Nephron (organoid): ENCODE measurements at regions not wholly inside any gene's neighbourhood (a gene's known extent, or its start where the extent isn't known, plus 50 kb on each side); places are given as distances from the start of the nearest gene placed in this dataset.

Source experiments
- H3K27ac Mint-ChIP-seq, 3 experiments: 2 replicates each; pipeline ENCODE4 v1.8.0; 2020; ENCODE audit warnings: mixed read lengths in 3 of 3, mild to moderate bottlenecking in 2 of 3, moderate library complexity in 1 of 3
- H3K27me3 Mint-ChIP-seq: 2 replicates; pipeline ENCODE4 v1.8.0; 2021; ENCODE audit warnings: low read depth, mild to moderate bottlenecking, moderate library complexity, mixed read lengths
- H3K36me3 Mint-ChIP-seq: 2 replicates; pipeline ENCODE4 v1.8.0; 2020; ENCODE audit warnings: low read depth, mixed read lengths
- H3K4me1 Mint-ChIP-seq: 2 replicates; pipeline ENCODE4 v1.8.0; 2020; ENCODE audit warnings: mixed read lengths
- H3K4me3 Mint-ChIP-seq, 3 experiments: 2 replicates each; pipeline ENCODE4 v1.8.0; 2020; ENCODE audit warnings: mild to moderate bottlenecking in 3 of 3, mixed read lengths in 3 of 3, moderate library complexity in 2 of 3
- H3K9me3 Mint-ChIP-seq: 2 replicates; pipeline ENCODE4 v1.8.0; 2020; ENCODE audit warnings: mixed read lengths
- TF ChIP-seq, protein P1 (sequence below), 3 experiments: fragments of 200-600 bp; sonication (generic); IDR thresholded peaks; one replicate each; pipeline ENCODE4 v1.5.0; 2021; ENCODE audit warnings: antibody characterized with exemption in 3 of 3; ENCODE audit not compliant: unreplicated experiment in 3 of 3

- H3K9me3 Mint-ChIP-seq, result peaks cover 2% of the 10 kb centered on the region
- H3K27ac Mint-ChIP-seq, result no peak overlapping the region
- H3K36me3 Mint-ChIP-seq, result no peaks in the 10 kb centered on the region
- no peaks in the 10 kb centered on the region for H3K27me3 Mint-ChIP-seq
- TF ChIP-seq, protein P1, sequence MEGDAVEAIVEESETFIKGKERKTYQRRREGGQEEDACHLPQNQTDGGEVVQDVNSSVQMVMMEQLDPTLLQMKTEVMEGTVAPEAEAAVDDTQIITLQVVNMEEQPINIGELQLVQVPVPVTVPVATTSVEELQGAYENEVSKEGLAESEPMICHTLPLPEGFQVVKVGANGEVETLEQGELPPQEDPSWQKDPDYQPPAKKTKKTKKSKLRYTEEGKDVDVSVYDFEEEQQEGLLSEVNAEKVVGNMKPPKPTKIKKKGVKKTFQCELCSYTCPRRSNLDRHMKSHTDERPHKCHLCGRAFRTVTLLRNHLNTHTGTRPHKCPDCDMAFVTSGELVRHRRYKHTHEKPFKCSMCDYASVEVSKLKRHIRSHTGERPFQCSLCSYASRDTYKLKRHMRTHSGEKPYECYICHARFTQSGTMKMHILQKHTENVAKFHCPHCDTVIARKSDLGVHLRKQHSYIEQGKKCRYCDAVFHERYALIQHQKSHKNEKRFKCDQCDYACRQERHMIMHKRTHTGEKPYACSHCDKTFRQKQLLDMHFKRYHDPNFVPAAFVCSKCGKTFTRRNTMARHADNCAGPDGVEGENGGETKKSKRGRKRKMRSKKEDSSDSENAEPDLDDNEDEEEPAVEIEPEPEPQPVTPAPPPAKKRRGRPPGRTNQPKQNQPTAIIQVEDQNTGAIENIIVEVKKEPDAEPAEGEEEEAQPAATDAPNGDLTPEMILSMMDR (IDR thresholded peaks at IDR 0.05; ENCODE audit: unreplicated experiment in 3 of 3), result no peak
- no peak overlapping the region for H3K4me3 Mint-ChIP-seq
- H3K4me1 Mint-ChIP-seq, result no peaks in the 10 kb centered on the region
Measured at GRCh38 chrX:79094075-79094832, 50.2 kb upstream of the GPR174 start.
